Stomach (tissue), 4 donors: ENCODE measurements at regions not wholly inside any gene's neighbourhood (a gene's known extent, or its start where the extent isn't known, plus 50 kb on each side); places are given as distances from the start of the nearest gene placed in this dataset.

Source experiments
- EP300 ChIP-seq: sonication (generic); formaldehyde crosslinking; IDR thresholded peaks from one replicate; pipeline ENCODE4 v1.6.1; 2017; ENCODE audit warnings: antibody characterized with exemption
- POLR2A ChIP-seq, 4 donors: fragments of 450-650 bp; IDR thresholded peaks; one replicate each; pipeline ENCODE4 v1.6.1; 2016; ENCODE audit warnings: antibody characterized with exemption in 4 of 4, control low read depth in 2 of 4, mild to moderate bottlenecking in 1 of 4, moderate library complexity in 1 of 4
- POLR2AphosphoS5 ChIP-seq, 3 donors: sonication (generic); formaldehyde crosslinking; IDR thresholded peaks; one replicate each; pipeline ENCODE4 v1.6.1; 2016; ENCODE audit warnings: antibody characterized with exemption in 3 of 3
- TF ChIP-seq, protein P1 (sequence below), 7 experiments: fragments of 450-650 bp in 4 of 7; fragments of 200-600 bp in 3 of 7; sonication (generic) in 3 of 7; IDR thresholded peaks; one replicate each; pipeline ENCODE4 v1.5.1; 2016 to 2019; ENCODE audit warnings: antibody characterized with exemption in 7 of 7, control low read depth in 2 of 7, mild to moderate bottlenecking in 1 of 7

- TF ChIP-seq, protein P1, sequence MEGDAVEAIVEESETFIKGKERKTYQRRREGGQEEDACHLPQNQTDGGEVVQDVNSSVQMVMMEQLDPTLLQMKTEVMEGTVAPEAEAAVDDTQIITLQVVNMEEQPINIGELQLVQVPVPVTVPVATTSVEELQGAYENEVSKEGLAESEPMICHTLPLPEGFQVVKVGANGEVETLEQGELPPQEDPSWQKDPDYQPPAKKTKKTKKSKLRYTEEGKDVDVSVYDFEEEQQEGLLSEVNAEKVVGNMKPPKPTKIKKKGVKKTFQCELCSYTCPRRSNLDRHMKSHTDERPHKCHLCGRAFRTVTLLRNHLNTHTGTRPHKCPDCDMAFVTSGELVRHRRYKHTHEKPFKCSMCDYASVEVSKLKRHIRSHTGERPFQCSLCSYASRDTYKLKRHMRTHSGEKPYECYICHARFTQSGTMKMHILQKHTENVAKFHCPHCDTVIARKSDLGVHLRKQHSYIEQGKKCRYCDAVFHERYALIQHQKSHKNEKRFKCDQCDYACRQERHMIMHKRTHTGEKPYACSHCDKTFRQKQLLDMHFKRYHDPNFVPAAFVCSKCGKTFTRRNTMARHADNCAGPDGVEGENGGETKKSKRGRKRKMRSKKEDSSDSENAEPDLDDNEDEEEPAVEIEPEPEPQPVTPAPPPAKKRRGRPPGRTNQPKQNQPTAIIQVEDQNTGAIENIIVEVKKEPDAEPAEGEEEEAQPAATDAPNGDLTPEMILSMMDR (IDR thresholded peaks at IDR 0.05), result no peak
- no peak for TF ChIP-seq EP300
- TF ChIP-seq POLR2A (IDR thresholded peaks at IDR 0.05), result no peak
- no peak for TF ChIP-seq POLR2AphosphoS5 (IDR thresholded peaks at IDR 0.05)
These were observed 392.4 kb downstream of the QKI start for GRCh38 chr6:163806755-163807499.
